ENCODE measurements at regions not wholly inside any gene's neighbourhood (a gene's known extent, or its start where the extent isn't known, plus 50 kb on each side); places are given as distances from the start of the nearest gene placed in this dataset.

- in situ Hi-C loops (cut with MboI; ENCODE audit: low sequenced_read_pairs, unreplicated experiment) = no loop called here
- DNase-seq (ENCODE audit: low spot score) = no peak
- TF ChIP-seq CTCF (IDR thresholded peaks at IDR 0.05; ENCODE audit: borderline replicate concordance, control extremely low read depth, extremely low read depth, insufficient read depth, missing control alignments) = no peak
Observed at GRCh38 chr5:175045820-175046219, 321.4 kb downstream of the MSX2 start.

- TF ChIP-seq CTCF (IDR thresholded peaks at IDR 0.05; ENCODE audit: borderline replicate concordance, control extremely low read depth, extremely low read depth, insufficient read depth, missing control alignments) = no peak
- no peak for DNase-seq (ENCODE audit: low spot score)
- in situ Hi-C loops (cut with MboI; ENCODE audit: low sequenced_read_pairs, unreplicated experiment) = no loop called here
Observed at GRCh38 chr5:175037820-175038219, 313.4 kb downstream of the MSX2 start.

GRCh38 chr5:175035882-175036533, 311.6 kb downstream of the MSX2 start:
- in situ Hi-C loops (cut with MboI; ENCODE audit: low sequenced_read_pairs, unreplicated experiment) = no loop called here
- no peak for TF ChIP-seq CTCF (IDR thresholded peaks at IDR 0.05; ENCODE audit: borderline replicate concordance, control extremely low read depth, extremely low read depth, insufficient read depth, missing control alignments)
- no peak for DNase-seq (ENCODE audit: low spot score)

GRCh38 chr5:175034924-175035323, 310.5 kb downstream of the MSX2 start:
- no peak for DNase-seq (ENCODE audit: low spot score)
- in situ Hi-C loops (cut with MboI; ENCODE audit: low sequenced_read_pairs, unreplicated experiment) = no loop called here
- no peak for TF ChIP-seq CTCF (IDR thresholded peaks at IDR 0.05; ENCODE audit: borderline replicate concordance, control extremely low read depth, extremely low read depth, insufficient read depth, missing control alignments)

- DNase-seq (ENCODE audit: low spot score) = no peak
- TF ChIP-seq CTCF (IDR thresholded peaks at IDR 0.05; ENCODE audit: borderline replicate concordance, control extremely low read depth, extremely low read depth, insufficient read depth, missing control alignments) = no peak
- in situ Hi-C loops (cut with MboI; ENCODE audit: low sequenced_read_pairs, unreplicated experiment) = no loop called here
Observed at GRCh38 chr5:175032741-175033151, 308.4 kb downstream of the MSX2 start.

- in situ Hi-C loops (cut with MboI; ENCODE audit: low sequenced_read_pairs, unreplicated experiment) = no loop called here
- DNase-seq (ENCODE audit: low spot score) = no peak
- no peak for TF ChIP-seq CTCF (IDR thresholded peaks at IDR 0.05; ENCODE audit: borderline replicate concordance, control extremely low read depth, extremely low read depth, insufficient read depth, missing control alignments)
Observed at GRCh38 chr5:175032013-175032412, 307.6 kb downstream of the MSX2 start.

Data from GM13976 (cell line).